ENCODE measurements at regions not wholly inside any gene's neighbourhood (a gene's known extent, or its start where the extent isn't known, plus 50 kb on each side); places are given as distances from the start of the nearest gene placed in this dataset.

DNA sequence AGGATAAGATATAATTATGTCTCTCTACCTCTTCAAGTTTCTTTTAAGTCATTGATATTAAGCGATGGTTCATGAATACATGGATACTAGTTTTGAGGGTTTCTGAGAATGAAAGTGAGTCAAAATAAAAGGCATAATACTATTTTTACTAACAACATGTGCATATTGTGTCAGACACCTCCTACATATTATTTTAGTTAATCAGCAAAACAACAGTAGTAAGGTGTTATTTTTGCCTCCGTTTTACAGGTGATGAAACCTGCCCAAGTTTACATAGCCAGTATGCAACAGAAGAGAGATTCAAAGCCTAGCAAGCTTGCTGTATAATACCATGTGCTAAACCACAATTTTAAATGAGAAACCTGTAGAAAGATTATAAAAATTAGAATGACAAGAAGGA, 544.1 kb downstream of the EPHA5 start:
- DNase-seq (ENCODE audit: low read depth) = no peak

DNA sequence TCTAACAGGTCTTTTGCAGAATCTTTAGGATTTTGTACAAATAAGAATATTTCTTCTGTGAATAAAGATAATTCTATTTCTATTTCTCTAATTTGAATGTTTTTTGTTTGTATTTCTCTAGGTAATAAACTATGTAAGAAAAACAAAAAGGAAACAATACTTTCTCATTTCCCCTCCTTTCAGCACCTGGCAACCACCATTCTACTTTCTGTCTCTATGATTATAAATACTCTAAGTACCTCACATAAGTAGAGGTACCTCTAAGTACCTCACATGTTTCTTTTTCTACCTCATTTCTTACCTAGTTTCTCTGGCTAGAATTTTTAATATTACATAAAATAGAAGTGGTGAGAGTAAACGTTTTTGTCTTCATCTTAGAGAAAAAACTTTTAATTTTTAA, 550.0 kb downstream of the EPHA5 start:
- DNase-seq (ENCODE audit: low read depth) = no peak

- DNase-seq (ENCODE audit: low read depth) = no peak
Observed at GRCh38 chr4:65102419-65102818, 567.9 kb downstream of the EPHA5 start.

GRCh38 chr4:65096630-65097029, 573.7 kb downstream of the EPHA5 start:
- no peak for DNase-seq (ENCODE audit: low read depth)

DNA sequence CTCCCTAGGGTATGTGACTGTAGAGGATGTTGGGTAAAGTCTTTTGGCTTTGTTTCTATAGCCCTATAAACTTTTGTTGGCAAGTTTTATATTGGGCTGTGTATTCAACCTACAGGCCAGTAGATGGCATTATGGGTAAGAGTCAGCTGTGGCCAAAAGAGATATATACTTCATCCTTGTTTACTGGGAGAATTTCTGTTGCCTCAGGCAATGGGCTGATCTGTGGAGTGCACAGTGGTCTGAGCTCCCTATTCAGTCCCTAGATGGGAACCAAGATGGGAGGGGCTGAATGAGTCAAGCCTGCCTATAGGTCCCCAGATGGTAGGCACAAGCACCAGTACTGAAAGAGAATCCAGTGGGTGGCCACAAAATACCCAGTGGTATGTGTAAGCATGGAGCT, 580.6 kb downstream of the EPHA5 start:
- peak; percentile 48 for DNase-seq (ENCODE audit: low read depth)

GRCh38 chr4:65083076-65083475, 587.2 kb downstream of the EPHA5 start:
- peak; percentile 5 for DNase-seq (ENCODE audit: low read depth)

DNA sequence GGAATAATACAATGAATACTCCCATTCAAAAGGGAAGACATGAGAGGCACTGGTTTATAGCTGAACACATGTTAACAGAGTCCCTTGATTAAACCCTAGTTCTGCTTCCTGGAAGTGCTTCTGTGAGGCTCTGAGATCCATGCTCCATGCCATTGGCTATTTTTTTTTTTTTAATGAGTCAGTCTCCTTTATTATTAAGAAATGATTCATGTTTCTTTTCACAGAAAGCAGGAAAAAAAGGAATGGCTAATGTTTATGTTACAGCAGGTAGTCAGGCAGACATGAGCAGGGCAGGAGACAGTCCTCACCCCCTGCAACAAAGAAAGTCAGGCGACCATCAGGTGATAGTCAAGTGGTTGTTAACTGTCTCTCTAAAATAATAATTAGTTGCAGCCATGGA, 598.7 kb downstream of the EPHA5 start:
- peak; percentile 15 for DNase-seq (ENCODE audit: low read depth)

DNA sequence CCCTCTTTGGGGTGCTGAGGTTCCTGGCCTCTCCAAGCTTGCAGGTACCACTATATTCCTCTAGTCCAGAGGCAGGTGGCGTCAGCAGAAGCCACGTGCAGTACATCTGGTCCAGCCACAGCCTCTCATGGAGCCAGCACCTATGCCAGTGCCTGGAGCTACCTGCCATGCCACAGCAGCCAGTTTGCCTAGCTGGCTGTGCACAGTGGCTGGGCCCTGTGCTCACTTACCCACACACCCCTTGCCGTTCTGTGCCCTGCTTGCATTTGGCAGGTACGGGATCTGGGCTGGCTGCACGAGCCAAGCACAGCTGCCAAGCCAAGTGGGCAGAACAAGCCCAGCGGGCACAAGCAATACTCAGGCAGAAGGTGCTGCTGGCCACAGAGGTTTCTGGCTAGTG, 601.1 kb downstream of the EPHA5 start:
- no peak for DNase-seq (ENCODE audit: low read depth)

- no peak for DNase-seq (ENCODE audit: low read depth)
Observed at GRCh38 chr4:65066106-65066505, 604.2 kb downstream of the EPHA5 start.

- DNase-seq (ENCODE audit: low read depth) = no peak
Observed at GRCh38 chr4:65063601-65064000, 606.7 kb downstream of the EPHA5 start.

DNA sequence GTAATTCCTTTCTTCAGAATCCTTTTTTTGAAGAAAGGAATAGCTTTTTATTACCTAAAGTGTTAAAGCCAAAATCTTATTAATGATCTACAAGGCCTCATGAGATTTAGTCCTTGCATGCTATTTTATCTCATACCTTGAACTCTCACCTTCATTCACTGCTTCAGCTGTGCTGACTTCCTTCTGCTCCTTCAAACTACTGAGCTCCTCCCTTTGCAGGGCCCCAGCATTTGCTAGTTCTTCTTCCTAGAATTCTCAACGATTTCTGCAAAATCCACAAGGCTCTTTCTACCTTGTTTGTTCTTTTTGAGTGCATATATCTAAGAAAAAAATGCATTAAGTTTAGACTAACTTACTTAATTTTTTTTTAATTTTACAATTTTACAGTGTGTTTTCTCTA, 619.5 kb downstream of the EPHA5 start:
- DNase-seq (ENCODE audit: low read depth) = no peak

DNA sequence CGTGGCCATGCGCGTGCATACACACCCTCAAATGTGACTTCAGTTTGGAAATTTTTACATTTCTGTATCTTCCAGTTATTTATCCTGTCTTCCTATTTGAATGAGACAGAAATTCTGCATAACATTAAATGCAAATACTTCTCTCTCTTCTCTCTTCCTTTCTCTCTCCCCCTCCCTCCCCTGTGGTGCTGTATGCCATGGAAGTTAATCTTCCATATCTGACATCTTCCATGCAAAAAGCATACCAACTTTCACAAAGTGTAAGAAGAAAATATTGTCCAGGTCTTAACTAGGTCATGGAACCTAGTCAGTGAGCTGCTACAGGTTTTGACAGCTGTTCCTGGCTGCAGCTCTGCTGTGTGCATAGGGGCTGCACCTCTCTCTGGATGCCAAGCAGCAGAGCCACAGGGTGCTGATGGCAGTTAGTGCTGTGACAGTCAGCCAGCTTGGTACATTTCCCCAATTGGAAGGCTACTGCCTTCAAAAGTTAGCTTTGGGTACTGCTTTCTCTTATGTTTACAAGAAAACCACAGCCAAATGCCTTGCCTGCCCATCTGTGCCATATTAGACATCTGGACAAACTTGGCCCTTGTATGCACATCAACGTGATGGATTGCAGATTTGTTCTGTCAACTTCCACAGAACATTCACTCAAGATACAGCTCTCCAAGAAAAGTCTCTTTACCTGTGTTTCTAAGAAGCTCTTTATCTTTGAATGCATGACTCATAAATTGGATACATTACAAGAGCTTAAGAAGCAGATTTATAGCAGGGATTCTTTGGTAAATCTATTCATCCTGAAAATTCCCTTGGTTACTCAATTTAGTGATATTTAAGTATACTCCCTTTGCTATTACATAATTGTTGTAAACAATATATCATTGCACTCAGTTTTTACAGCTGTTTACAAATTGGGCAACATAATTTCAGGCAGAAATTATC, 623.8 kb downstream of the EPHA5 start:
- peak; percentile 66 for DNase-seq (ENCODE audit: low read depth)

GRCh38 chr4:65033899-65034298, 624.6 kb upstream of the TECRL start:
- no peak for DNase-seq (ENCODE audit: low read depth)

DNA sequence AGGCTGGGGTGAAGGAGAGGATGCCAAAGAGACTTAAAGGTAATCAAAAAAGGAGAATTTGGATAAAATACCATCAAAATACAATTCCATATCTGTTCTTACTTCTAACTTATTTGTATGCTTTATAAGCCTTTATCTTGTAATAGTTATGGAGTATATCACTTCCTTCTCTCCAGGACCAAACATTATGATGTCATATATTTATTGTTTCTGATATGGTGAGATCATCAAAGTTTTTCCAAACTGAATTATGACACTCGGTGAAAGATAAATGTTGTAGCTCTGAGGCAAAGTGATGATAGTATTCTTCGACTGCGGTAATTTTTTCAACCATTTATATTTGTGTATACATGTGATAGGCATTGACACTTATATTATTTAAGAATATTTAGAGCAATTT, 619.3 kb upstream of the TECRL start:
- no peak for DNase-seq (ENCODE audit: low read depth)

GRCh38 chr4:65023883-65024670, 614.8 kb upstream of the TECRL start:
- DNase-seq (ENCODE audit: low read depth) = no peak

- DNase-seq (ENCODE audit: low read depth) = no peak
Observed at GRCh38 chr4:65023081-65023480, 613.8 kb upstream of the TECRL start.

DNA sequence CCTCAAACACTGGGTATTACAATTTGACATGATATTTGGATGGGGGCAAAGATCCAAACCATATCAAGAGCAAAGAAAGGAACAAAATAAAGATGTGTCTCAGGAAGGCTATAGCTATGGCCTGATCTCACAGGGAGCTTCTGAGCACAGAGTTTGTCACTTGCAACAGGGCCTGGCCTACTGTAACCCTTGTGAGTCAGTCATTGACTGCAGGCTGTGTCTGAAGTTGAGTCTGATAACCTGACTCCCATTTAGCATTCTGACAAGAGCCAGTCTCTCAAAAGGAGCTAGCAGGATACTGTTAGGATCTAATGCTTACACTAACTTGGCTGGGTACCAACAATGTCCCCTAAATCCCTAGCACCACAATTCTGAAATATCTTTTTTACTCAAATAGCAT, 612.5 kb upstream of the TECRL start:
- DNase-seq (ENCODE audit: low read depth) = no peak

DNA sequence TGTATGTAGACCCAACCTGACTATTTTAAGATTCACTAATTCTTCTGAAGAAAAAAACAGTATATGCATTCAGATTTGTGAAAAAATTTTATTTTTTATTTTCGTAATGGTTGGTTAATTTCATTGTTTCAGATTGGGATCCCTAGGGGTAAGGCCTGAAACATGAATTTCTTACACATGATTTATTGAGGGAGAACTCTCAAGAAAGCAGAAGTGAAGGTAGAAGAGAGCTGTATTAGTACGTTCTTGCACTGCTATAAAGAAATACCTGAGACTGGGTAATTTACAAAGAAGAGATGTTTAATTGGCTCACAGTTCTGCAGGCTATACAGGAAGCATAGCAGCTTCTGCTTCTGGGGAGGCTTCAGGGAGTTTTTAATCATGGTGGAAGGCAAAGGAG, 611.9 kb upstream of the TECRL start:
- no peak for DNase-seq (ENCODE audit: low read depth)

DNA sequence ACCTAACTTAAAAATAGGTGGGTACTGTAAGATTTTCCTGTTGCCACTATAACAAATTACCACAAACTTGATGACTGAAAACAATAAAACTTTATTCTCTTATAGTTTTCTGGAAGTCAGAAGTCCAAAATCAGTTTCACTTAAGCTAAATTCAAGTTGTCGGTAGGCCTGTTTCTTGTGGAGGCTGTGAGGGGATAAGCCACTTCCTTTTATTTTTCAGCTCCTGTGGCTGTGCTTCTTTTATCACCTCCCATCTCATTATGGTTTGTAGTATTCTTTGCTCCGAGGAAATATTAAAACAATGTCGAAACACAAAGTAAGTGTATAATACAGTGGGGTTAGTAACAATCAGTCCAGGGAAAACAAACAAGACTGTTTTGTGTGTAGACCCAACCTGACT, 610.5 kb upstream of the TECRL start:
- no peak for DNase-seq (ENCODE audit: low read depth)

GRCh38 chr4:65018313-65018712, 609.1 kb upstream of the TECRL start:
- DNase-seq (ENCODE audit: low read depth) = no peak

DNA sequence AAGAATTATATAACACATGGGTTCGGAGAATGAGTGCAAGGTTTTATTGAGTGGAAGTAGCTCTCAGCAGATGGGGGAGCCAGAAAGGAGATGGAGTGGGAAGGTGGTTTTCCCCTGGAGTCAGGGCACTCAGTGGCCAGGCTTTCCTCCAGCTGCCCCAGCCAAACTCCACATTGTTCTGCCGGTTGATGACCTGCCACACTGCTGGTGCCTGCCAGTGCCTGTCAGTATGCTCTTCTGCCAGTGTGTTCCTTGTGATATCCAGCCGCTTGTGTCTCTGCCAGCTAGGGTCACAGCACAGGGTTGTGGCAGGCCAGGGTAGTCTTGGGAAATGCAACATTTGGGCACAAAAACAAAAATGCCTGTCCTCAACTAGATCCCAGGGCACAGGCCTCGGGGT, 604.8 kb upstream of the TECRL start:
- no peak for DNase-seq (ENCODE audit: low read depth)

DNA sequence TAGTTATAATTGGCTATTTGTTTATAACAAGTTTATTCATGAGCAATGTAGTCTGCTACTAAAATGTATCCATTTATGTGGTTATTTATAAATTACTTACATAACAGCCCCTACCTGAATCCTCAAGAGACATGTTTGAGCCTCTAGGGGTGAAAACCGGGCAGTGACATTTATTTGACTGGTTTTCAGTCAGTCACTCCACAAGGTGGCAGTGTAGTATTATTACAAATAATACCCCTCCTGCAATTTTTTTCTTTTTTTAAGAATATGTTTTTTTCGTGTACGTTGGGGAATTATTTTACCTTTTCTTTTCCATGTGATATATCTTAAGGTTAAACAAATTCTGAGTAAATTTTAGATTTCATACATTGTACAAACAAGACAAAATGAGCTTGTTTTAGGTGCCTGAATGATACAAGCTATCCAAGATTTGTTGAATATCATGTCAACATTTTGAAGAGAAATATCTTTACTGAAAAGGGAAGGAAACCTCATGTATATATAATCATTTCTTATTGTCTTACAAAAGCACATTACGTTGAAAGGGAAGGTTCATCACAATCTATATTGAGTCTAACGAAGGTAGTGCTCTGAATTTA, 598.7 kb upstream of the TECRL start:
- DNase-seq (ENCODE audit: low read depth) = peak; percentile 52

Measured in LHCN-M2 (cell line).